Kasumi-1 (cell line): ENCODE measurements at regions not wholly inside any gene's neighbourhood (a gene's known extent, or its start where the extent isn't known, plus 50 kb on each side); places are given as distances from the start of the nearest gene placed in this dataset.
"Not testable (repeated sequence)": the region's sequence is repeated elsewhere in the genome, so short reads cannot be mapped to it uniquely, and the experiment has no call there.

ENCODE experiments used
- DNase-seq, 2 experiments: peaks; one replicate each; lab custom pipeline; 2025; lab: John Stamatoyannopoulos, UW

GRCh38 chr3:188974856-188975599 lies 196.7 kb upstream of the TPRG1 start:
- peak; percentile 95 to 96 for DNase-seq

- no peak for DNase-seq
Observed at GRCh38 chr3:188975600-188976314, 196.0 kb upstream of the TPRG1 start.

GRCh38 chr3:188976407-188976806 lies 195.4 kb upstream of the TPRG1 start:
- no peak for DNase-seq

DNA sequence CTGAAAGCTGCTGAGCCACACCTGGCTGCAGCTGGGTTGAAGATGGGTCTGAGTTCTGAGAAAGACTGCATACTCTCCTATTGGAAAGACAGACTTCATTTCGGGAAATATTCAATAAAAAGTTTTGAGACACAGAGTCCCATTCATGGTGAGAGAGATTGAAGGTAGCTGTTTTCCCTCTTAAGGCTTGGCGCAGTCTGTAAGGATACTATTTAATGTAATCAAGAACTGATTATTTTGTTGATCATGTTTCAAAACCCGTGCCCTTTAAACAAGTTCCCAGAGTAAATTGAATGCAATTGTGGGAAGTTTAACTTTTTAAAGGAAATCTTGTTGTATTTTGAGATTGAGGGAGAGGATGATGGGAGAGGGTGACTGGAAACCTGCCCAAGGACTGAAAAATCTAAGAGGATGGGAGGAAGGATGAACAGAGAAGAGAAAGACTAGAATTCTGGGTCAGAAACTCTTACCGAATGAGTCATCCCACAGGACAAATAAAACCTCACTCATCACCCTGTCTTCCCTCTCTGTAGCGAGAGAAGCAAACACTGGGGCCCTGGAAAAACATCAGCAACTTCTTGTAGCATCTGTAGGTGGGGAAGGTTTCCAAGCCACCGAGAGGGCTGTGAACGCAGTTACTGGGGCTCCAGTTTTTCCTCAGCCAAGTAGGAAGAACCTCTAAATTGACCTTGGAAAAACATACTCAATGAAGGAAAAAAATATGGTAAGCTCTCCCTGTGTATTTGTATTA lies 193.2 kb upstream of the TPRG1 start:
- DNase-seq, result no peak

DNA sequence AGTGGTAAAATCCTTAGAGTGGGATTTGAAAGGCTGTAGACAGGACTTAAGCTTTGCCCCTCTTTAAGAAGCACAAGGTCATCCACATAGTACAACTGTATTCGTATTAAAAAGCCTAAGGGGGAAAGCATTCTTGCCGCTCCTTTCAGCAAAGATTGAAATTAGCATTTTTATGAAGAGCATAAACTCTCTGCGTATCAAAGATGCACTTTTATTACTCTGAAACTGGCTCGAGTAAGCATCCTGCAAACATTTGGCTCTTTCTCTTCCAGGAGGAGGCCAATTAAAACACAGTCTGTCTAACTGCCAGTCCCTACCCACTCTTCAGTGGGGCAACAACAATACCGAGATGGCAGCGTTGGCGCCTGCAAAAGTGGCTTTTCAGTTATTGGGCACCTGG lies 192.5 kb upstream of the TPRG1 start:
- no peak for DNase-seq

GRCh38 chr3:188979669-188980310 lies 192.0 kb upstream of the TPRG1 start:
- no peak for DNase-seq

GRCh38 chr3:188993181-188993580 lies 178.6 kb upstream of the TPRG1 start:
- no peak for DNase-seq

- no peak for DNase-seq
Observed at GRCh38 chr3:189001559-189001958, 170.2 kb upstream of the TPRG1 start.

DNA sequence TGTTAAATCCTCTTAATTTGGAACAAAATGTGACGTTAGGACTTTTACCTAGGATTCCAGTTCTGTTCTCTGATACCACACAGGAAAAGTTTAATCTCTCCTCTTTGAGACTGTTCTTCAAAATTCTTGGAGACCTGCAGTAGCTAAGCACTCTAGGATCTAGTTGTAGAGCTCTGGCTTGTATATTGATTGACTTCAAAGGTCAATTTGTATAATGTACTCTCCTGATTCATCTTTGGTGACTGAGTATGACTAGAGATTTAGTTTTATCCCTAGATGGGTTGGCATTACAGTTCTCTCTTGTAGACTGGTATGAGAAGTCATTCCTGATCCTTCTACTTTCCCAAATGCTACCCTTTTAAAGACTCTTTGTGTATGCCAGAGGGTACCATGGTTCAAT lies 168.4 kb upstream of the TPRG1 start:
- no peak for DNase-seq

DNA sequence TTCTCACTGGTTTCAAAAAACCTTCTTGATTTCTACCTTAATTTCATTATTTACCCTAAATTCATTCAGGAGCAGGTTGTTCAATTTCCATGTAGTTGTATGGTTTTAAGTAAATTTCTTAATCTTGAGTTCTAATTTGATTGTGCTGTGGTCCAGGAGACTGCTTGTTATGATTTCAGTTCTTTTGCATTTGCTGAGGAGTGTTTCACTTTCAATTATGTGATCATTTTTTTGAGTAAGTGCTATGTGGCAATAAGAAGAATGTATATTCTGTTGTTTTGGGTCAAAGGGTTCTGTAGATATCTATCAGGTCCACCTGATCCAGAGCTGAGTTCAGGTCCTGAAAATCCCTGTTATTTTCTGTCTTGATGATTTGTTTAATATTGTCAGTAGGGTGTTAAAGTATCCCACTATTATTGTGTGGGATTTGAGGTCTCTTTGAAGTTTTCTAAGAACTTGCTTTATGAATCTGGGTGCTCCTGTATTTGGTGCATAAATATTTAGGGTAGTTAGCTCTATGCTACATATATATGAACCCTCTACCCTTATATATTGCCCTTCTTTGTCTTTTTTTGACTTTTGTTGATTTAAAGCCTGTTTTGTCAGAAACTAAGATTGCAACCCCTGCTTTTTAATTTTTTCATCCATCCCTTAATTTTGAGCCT lies 158.4 kb upstream of the TPRG1 start:
- DNase-seq, result no peak

DNA sequence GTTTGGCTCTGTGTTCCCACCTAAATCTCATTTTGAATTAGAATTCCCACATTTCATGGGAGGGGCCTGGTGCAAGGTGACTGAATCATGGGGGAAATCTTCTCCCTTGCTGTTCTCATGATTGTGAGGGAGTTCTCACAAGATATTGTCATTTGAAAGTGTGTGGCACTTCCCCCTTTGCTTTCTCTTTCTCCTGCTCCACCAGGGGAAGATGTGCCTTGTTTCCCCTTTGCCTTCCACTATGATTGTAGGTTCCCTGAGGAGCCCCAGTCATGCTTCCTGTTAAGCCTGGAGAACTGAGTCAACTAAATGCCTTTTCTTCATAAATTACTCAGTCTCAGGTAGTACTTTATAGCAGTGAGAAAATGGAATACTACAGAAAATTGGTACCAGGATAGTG lies 157.2 kb upstream of the TPRG1 start:
- DNase-seq, result no peak

DNA sequence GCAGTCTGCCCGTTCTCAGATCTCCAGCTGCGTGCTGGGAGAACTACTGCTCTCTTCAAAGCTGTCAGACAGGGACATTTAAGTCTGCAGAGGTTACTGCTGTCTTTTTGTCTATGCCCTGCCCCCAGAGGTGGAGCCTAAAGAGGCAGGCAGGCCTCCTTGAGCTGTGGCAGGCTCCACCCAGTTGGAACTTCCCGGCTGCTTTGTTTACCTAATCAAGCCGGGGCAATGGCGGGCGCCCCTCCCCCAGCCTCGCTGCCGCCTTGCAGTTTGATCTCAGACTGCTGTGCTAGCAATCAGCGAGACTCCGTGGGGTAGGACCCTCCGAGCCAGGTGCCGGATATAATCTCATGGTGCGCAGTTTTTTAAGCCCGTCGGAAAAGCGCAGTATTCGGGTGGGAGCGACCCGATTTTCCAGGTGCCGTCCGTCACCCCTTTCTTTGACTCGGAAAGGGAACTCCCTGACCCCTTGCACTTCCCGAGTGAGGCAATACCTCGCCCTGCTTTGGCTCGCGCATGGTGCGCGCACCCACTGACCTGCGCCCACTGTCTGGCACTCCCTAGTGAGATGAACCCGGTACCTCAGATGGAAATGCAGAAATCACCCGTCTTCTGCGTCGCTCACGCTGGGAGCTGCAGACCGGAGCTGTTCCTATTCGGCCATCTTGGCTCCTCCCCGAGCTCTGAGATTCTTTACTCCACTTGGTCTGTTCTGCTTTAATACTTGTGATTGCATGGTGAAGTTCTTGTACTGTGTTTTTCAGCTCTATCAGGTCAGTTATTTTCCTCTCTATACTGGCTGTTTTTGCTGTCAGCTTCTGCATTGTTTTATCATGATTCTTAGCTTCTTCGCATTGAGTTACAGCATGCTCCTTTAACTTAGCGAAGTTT lies 148.9 kb upstream of the TPRG1 start:
- not testable (repeated sequence) for DNase-seq

DNA sequence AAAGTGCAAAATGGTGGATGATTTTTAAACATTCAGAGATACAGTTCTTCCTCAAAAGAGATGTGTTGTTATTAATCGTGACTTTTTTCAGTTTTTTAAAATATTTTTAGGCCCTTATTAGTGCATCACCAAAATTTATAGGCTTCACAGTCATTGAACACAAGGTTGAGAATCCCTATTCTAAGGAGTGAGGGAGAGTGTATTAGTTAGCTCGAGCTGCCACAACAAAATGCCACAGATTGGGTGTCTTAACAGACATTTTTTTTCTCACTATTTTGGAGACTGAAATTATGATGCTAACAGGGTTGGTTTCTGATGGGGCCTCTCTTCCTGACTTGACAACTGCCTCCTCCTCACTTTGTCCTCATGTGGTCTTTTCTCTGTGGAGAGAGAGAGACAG lies 145.9 kb upstream of the TPRG1 start:
- DNase-seq, result no peak

- no peak for DNase-seq
Observed at GRCh38 chr3:189027626-189028155, 144.1 kb upstream of the TPRG1 start.

- DNase-seq, result peak; percentile 19 to 24
Observed at GRCh38 chr3:189038773-189039745, 132.7 kb upstream of the TPRG1 start.

DNA sequence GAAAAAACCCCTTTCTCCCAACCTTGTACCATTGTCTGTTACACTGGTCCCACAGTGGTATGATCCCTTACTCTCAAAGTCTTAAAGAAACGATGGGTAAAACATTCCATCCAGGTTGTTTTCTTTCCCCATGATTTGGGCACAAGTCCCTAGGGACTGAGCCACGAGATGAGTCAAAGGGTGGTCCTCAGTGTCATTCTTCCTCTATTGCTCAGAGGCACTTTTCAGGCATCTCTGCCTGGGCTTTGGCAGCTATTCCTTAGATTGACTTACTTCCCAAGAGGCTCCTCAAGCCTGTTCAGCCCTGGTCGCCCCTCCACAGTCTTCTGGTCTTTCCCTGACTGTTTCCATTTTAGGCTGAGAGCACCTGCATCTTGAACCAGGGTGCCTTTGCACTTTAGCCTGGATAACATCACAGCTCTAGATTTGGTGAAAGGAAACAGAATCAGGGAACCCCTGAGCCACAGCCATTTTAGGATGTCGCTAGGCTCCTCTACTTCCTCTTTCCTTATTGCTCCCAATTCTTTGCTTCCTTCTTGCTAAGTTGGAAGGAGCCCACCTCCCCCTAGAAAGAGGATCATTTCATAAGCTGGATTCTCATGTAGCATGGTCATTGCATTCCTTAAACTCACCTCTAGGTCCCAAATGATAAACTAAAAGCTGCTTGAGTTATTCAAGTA lies 131.0 kb upstream of the TPRG1 start:
- DNase-seq, result peak; percentile 37 to 44

- DNase-seq, result peak; percentile 53 to 63
Observed at GRCh38 chr3:189041482-189042090, 130.2 kb upstream of the TPRG1 start.

- no peak for DNase-seq
Observed at GRCh38 chr3:189042832-189043231, 128.9 kb upstream of the TPRG1 start.
